ENCODE measurements at regions not wholly inside any gene's neighbourhood (a gene's known extent, or its start where the extent isn't known, plus 50 kb on each side); places are given as distances from the start of the nearest gene placed in this dataset.
"Not testable (repeated sequence)": the region's sequence is repeated elsewhere in the genome, so short reads cannot be mapped to it uniquely, and the experiment has no call there.

DNA sequence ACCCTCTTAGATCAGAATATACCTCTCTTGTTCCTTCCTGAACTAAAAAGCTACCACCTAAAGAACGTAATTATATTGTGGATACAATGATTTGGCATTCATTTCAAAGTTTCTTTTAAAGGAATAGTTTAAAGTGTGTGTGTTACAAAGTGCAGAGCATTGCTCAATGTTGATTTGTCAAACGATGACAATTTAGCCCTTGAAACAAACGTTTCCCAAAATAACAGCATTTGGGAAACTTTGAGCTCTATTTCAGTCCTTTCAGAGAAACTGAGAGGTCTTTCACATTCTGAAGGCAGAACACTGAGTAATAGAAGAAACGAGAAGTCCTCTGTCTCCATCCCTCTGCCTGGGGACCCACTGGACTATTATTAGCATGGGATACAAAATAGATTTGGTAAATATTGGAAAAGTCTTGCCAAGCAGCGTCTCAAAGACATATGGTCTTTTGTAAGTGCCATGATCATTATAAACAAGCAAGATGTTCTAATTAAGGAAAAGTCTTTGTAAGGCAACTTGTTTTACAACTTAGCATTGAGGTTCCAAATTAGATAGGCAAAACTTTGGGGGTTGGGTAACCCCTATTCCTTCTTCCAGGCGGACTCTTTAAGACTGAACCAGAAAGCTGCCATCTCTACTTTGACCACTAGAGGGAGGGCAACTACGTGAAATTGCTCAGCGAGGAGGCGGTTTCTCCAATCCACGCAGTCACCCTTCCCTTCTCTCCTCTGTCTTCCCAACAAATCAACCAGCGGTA, 208.8 kb downstream of the RNF144B start:
- DNase-seq (ENCODE audit: low read depth in 2 of 2), result peak in 1 of 2 donors; percentile 13

DNA sequence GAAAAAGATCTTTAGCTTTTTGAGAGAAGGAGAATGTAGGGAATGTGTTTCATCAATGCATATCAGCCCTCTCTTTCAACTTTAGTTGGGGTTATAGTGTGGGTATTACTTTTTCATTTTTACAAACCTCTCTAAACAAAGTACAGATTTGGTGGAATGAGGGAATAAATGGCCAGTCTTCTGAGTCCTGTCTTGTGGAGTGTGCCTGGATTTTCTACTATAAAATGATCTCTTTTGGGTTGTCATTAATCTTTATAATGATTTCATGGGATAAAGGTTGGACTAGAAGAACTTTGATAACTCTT, 209.3 kb downstream of the RNF144B start:
- DNase-seq (ENCODE audit: low read depth in 2 of 2), result no peak

DNA sequence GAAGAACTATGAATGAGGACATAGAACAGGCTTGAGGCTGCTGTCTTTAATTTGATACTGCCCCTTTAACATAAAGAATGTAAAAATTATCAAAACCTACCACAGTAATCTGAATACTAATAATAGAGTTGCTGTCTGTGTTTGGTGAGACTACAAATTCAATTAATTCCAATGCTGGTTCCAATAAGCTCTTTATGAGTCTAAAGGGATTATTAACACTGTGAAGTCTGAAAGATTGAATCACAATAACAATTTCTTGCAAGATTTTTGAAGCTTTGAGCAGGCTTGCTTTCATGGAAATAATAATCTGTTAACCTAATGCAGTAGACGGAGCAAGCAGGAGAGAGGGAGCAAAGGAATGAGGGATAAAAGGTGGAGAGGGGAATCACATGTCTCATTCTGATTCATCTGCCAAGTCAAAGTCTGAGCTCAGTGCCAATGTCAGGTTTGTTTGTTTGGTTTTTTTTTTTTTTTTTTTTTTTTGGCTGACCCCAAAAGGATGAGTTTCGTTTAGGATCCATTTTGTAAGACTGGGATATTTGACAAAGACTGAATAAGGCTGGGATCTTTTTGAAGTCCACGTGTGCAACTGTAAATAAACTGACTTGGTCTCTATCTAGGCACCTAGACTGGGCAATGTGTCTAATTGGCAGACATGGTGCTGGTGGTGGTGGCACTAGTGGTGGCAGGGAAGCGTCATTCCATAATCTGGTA, 211.6 kb downstream of the RNF144B start:
- DNase-seq (ENCODE audit: low read depth in 2 of 2), result no peak

DNA sequence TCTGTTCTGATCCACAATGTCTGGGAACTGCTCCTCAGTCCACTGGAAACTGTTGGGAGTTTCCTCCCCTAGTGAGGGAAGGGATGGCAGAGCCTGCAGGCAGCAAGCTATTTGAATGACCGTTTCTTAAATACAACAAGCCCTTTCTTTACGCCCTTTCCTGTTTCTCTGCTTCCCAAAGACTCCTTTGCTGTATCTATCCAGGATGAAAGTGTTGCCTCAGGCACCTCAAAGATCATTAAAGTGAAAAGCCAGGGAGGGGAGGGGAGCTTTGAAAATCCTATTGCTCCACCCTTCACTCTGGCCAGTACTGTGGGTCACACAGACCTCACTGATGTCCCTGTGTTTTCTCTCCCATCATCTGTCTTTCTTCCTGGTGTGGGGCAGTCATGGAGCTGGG, 213.1 kb downstream of the RNF144B start:
- DNase-seq (ENCODE audit: low read depth in 2 of 2), result no peak

DNA sequence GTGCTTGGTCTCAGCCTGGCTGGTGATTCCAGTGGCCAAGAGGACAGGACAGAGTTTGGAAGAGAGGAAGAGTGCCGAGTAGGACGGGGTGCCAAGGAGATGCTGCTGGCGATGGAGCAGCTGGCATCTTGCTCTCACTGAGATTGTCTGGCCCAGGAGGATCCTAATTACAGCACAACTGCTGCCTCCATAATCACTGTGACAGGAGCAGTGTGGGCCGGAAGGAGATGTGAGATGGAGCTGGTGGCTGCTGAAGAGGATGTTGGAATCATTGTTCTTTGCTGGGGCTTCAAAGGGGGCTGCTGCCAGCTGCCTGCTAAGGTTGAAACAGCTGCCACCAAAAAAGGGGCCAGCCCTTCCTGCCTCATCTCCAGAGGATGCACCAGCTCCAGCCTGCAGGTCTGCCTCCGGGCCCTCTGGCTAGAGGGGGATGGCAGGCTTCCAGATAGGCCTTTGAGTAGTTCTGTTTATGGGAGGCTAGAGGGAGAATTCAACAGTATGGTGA, 214.4 kb downstream of the RNF144B start:
- DNase-seq (ENCODE audit: low read depth in 2 of 2), result no peak

DNA sequence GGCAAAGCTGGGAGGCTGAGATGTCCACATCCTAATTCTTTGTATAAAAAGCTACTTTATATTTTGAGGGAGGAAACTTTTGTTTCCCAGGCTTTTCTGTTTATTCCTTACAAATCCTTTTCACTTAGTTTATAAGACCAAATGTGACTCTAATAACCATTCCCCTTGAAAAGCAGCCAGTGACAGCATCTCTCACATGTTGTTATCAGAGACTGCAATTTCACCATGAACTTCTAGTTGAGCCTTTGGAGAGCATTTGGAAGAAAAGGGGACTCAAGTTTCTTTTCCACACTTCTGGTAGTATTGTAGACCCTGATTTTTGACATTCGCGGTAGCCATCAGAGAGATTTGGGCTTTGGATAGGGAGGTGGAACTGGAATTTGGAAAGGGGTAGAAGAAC, 215.8 kb downstream of the RNF144B start:
- no peak for DNase-seq (ENCODE audit: low read depth in 2 of 2)

DNA sequence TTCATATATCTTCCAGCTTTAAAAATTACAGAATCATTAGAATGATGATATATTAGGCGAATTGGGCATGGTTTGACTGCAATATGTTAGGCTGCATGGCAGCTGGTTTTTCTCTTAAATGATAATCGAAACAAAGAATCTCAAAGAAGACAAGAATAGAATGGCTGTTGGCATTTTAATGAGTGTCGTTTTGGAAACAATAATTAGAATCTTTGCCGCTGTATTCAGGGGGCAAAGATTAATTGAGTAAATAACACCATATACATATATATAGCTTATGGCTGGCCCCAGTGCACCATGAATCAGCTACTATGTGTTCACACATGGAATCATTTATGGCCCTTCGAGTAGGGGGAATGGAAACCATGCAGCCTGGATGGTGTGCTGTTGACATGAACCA, 216.2 kb downstream of the RNF144B start:
- no peak for DNase-seq (ENCODE audit: low read depth in 2 of 2)

DNA sequence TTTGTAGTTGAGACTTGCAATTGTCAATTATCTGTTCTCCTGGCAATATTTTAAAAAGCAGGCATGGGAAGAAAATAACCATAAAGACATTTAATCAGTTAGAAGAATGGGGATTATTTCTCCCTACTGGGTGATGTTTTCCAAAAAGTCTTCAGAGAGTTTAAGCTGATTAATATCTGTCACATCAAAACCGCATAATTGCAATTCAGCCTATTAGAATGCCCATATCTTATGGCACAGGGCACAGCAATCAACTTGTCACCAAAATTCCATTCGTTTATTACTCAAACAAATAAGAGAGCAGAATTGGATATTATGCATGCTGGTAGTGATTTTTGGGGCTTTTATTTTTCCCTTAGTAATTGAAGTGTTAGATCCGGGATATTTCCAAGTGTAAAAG, 218.7 kb downstream of the RNF144B start:
- DNase-seq (ENCODE audit: low read depth in 2 of 2), result no peak

DNA sequence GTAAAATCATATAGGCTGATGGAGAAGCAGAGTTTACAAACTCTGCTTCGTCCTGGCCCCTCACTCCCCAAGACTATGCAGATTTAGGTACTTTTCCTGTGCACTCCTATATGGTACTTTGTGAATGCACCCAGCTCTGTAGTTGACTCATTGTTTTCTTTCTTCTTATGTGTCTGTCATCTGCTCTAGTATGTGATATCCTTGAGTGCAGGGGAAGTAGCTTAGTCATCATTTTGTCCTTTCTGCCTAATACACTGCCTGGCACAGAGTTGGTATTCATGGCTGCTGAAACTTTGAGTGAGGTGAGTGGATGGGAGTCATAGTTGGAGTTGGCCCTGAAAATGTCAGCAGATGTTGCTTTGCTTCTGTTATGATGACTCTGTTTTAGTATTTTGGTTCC, 222.6 kb downstream of the RNF144B start:
- no peak for DNase-seq (ENCODE audit: low read depth in 2 of 2)

DNA sequence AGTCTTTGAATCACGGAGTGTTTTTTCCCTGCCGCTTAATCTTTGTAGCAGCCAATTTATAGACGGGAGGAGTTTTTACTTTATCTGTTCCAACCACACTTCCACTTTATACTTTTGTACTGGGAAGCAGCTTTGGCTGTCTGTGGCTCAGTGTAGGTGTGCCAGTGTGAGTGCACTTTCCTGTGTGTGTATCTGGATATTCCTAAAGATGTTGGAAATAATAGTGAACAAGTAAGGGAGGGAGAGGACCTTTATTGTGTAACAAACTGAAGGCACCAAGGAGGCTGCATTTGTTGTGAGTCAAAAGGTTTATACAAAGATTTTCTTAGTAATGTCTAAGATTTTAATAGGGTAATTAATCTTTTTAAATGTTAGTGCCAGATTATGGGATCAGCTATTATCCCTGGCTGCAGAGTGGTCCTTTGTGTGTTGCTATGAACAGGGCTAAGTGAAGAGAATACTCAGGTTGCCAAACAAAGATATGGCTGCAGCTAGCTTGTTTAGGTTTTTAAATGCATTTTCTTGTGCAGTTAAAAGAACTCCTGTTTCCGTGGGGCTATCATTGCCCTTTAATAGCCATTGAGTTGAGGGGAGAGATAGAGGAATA, 226.3 kb downstream of the RNF144B start:
- no peak for DNase-seq (ENCODE audit: low read depth in 2 of 2)

DNA sequence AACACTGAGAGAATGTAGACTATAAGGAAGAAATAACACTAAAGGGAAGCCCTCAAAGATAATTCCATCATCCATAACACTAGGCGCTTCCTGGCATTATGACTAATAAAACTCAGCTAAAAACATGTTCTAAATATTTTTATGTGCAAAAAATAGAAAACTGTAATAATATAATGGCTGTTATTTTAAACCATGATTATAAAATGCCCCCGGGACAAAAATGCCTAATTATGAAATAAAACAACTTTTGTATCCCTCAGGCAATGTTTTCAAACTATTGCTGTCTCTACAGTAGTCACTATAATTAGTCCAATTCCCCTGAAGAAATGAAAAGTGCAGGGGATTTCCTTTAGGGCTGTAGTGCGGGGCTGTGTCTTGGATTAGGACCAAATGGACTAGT, 242.4 kb downstream of the RNF144B start:
- DNase-seq (ENCODE audit: low read depth in 2 of 2), result no peak

DNA sequence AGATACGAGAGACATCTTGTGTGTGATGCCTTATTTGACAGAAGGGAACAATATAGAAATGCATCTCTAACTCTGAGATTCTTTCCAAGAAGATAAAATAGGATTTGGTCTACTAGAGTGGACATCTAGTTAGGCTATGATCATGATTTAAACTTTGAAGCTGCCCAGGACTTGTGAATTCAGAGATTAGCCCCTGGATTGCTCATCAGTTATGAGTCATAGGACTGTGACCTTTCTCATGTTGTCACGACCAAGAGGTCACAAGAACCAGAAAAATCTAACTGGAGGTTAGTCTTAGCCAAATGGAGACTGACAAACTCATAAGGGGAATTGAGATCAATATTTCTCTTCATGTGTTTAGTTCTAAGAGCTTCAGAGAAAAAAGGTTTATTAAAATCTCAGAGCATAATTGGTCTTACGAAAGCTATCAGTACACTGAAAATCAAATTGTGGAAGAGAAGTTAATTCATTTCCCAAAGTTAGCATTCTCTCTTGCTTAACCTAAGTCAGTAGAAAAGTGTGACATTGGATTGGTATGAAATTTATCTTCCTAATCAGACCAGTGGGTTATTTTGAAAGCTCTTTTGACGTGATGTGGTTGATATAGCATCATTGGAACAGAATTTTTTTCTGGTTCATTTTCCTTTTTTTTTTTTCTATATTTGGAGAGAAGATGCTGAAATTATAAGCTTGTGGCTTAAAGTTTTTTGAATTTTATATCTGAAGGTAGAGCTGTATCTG, 245.7 kb downstream of the RNF144B start:
- DNase-seq (ENCODE audit: low read depth in 2 of 2), result no peak

DNA sequence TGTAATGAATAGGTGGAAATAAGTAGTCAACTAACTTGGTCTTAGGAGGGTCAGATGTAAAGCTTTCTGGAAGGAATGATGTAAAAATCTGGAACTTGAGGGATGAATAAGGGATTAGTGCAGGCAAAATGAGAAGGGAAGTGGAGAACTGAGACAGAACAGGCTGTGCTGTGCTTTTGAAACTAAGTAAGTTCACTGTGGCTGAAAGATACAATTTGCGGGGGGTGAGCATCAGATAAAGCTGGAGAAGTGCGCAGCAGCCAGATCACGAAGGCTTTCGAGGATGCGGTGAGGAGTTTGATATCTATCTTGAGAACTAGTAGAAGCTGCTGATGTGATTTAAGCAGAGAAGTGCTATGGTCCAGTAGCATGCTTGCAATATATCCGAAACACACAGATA, 247.8 kb downstream of the RNF144B start:
- DNase-seq (ENCODE audit: low read depth in 2 of 2), result no peak

DNA sequence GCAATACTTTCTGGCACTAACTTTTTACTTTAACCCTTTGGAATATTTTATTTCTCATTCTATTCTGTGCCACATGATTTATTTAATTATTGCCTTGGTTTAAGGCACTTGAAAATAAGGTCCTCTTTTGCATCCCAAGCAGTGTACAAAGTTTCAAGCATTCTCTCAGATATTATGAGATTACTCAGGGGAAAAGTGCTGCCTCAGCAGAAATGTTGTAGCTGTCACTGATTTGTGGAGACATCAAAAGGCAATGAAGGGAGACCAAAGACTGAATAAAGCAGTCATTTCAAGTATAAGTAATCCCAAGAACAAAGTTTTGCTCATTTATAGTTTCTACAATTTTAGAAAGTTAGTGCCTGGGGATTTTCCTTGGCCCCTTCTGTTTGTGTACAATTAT, 253.0 kb downstream of the RNF144B start:
- DNase-seq (ENCODE audit: low read depth in 2 of 2), result no peak

DNA sequence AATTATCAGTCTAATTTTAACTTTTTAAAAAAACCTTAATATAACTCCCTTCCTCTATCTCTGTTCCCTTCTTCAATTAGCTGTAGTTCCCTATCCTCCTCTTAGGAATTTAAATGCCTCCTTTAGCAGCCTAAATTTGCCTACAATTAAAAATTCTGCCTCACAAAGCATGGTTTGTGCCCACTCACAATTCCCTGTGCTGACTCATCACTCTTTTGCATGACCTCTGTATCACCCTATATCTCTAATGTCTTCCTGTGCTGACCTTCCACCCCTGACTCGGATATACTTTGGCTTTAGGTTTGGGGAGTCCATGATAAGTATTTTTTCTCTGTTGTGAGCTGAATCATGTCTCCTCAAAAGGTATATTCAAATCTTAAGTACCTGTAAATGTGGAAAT, 253.6 kb downstream of the RNF144B start:
- no peak for DNase-seq (ENCODE audit: low read depth in 2 of 2)

DNA sequence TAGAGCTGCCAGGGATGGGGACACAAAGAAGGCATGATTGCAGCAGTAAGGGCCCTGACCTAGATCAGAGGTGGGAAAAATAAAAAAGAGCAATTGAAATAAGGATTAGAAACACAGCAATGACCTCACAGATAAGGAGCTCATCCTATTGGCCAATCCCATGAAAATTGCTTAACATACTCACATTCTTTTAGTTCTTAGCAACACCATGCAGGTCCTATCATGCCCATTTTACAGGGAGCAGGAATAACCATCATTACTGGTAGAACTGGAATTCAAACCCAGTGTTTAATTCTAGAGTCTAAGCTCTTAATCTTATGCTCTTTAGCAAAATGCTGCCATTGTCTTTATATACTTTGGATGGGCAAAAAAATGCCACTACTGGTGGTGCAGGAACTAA, 267.7 kb downstream of the RNF144B start:
- DNase-seq (ENCODE audit: low read depth in 2 of 2), result no peak

DNA sequence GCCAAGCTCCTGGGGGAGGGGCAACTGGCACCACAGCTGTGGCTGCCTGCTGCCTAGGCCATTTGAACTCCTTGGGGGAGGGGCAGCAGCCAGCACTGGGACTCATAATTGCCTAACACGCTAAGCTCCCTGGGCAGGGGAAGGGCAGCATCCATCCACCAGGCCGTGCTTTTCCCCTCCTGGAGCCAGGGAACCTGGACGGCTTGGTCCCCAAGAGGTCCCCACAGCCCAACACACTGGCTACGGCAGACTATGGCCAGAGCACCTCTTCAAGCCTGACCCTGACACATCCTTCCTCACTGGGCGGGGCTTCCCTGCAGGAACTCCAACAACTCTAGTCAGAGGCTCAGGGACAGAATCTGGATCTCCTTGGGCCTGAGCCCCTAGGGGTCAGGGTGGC, 269.4 kb downstream of the RNF144B start:
- no peak for DNase-seq (ENCODE audit: low read depth in 2 of 2)

DNA sequence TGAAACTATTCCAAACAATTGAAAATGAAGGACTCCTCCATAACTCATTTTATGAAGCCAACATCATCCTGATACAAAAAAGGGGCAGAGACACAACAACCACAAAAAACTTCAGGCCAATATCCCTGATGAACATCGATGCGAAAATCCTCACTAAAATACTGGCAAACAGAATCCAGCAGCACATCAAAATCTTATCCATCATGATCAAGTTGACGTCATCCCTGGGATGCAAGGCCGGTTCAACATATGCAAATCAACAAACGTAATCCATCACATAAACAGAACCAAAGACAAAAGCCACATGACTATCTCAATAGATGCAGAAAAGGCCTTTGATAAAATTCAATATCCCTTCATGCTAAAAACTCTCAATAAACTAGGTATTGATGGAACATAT, 272.8 kb downstream of the RNF144B start:
- not testable (repeated sequence) for DNase-seq (ENCODE audit: low read depth in 2 of 2)

DNA sequence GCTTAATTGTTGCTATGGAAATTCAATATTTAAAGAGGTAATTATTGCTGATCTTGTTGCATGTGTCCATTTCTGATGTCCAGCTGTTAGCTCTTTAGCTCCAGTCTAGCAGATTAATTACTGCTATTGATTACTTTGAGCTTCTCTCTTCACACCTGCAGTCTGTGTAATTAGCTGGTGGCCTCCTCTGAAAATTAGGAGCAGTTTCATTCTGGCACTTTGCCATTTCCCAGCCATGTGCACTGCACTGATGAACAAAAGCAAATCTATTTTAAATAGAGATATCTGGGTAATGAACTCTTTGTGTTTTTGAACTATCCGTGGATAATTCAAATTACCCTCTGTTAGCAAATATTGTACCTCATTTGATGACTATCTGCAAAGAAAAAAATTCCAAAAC, 275.9 kb downstream of the RNF144B start:
- no peak for DNase-seq (ENCODE audit: low read depth in 2 of 2)

DNA sequence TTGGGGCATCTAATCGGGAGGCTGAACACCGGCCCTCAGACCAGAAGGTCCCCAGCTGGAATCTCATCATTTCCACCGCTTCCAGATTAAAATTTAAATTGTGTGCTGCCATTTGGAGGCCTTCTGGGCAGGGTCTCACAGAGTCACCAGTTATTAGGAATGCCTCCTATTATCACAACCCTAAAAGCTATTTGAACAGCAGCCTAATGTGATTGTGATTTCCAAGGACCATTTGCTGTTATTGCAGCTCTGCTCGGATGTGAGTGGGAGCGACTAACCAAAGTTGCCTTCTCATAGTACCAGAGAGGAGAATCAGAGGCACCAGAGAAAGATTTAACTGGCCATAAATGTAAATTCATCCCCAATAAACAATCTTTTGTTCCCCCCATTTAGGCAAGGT, 277.3 kb downstream of the RNF144B start:
- no peak for DNase-seq (ENCODE audit: low read depth in 2 of 2)

DNA sequence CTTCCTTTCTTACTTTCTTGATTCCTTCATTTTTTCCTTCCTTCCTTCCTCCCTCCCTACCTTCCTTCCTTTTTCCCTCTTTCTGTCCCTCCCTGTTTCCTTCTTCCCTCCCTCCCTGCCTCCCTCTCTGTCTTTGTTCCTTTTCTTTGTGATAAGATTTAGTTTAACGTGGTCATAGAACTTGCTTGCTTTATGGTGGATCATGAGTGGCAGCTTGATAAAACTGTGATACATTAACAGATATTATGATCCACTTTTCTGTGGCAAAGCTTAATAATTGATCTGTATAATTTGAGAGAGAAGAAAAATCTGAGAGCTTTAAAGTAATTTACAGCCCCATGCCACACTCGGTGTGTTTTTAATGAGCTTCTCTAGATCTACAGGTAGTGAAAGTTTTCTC, 280.5 kb downstream of the RNF144B start:
- DNase-seq (ENCODE audit: low read depth in 2 of 2), result no peak

DNA sequence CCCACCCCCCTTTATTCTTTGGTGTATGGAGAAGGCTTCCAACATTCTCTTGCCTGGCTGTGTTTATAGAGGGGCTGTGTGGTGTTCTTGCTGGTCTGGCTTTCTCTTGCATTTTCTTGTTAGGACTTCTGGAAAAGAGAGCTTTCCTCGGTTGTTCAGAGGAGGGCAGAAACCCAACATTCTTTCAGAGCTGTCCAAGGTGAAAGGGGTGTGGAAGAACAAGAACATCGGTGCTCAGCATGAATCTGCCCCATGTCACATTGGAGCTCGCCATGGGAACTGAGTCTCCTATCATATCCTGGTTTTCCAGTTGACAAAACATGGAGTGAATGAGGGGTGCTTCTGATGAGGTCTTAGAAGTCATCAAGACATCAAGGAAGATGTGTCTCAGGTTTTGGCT, 281.8 kb downstream of the RNF144B start:
- no peak for DNase-seq (ENCODE audit: low read depth in 2 of 2)

DNA sequence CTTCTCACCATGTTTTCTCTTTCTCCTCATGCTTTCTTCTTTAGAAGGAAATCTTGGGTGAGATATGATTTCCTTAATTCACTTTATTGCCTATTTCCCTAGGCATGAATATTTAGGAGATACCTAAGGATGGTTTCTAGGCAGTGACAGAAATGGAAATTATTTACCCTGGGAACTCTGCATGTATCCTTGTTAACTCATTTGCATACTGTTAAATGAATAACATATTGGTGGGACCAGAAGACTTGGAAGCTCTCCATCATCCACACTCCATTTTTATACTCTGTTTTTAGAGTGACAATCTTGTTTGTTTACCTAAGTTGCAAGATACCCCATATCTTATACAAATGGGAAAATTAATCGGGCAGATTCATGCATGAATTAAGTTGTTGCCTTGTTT, 285.7 kb downstream of the RNF144B start:
- DNase-seq (ENCODE audit: low read depth in 2 of 2), result no peak

Measured in stimulated activated CD8-positive, alpha-beta memory T cell treated with anti-CD3 and anti-CD28 coated beads, Interleukin-7, amount 100 ng/mL, for 4 hours (primary cell).